Loucy (cell line): ENCODE measurements at regions not wholly inside any gene's neighbourhood (a gene's known extent, or its start where the extent isn't known, plus 50 kb on each side); places are given as distances from the start of the nearest gene placed in this dataset.
A peak's percentile ranks its signal among the peaks of the same experiment; 100 is the strongest.

Source experiments
- H2AFZ ChIP-seq: fragments of 200-600 bp; sonication (generic); 2 replicates; pipeline ENCODE4 v1.6.0; 2016; ENCODE audit warnings: antibody characterized with exemption, mild to moderate bottlenecking, low read length, moderate library complexity
- H3F3A ChIP-seq: fragments of 200-600 bp; 2 replicates; pipeline ENCODE4 v1.6.0; 2016; ENCODE audit warnings: antibody characterized with exemption, low read depth, mild to moderate bottlenecking
- H3K27me3 ChIP-seq: fragments of 200-600 bp; sonication (generic); 2 replicates; pipeline ENCODE4 v1.6.1; 2014; ENCODE audit warnings: low read length, mild to moderate bottlenecking; ENCODE audit not compliant: insufficient read depth, poor library complexity, severe bottlenecking
- H3K36me3 ChIP-seq: fragments of 200-600 bp; sonication (generic); 2 replicates; pipeline ENCODE4 v1.6.1; 2016; ENCODE audit warnings: low read length; ENCODE audit not compliant: insufficient read depth
- H3K4me1 ChIP-seq: fragments of 200-600 bp; sonication (generic); 2 replicates; pipeline ENCODE4 v1.5.1; 2014; ENCODE audit warnings: low read length, mild to moderate bottlenecking; ENCODE audit not compliant: insufficient read depth, poor library complexity, severe bottlenecking
- H3K4me2 ChIP-seq: fragments of 200-600 bp; sonication (generic); 2 replicates; pipeline ENCODE4 v1.6.0; 2014; ENCODE audit warnings: antibody characterized with exemption, low read length, low read depth, mild to moderate bottlenecking; ENCODE audit not compliant: poor library complexity, severe bottlenecking
- H3K4me3 ChIP-seq: fragments of 200-600 bp; sonication (generic); 2 replicates; pipeline ENCODE4 v1.5.1; 2014; ENCODE audit warnings: low read length, mild to moderate bottlenecking, mixed read lengths; ENCODE audit not compliant: poor library complexity, severe bottlenecking
- H3K79me2 ChIP-seq: fragments of 200-600 bp; sonication (generic); 2 replicates; pipeline ENCODE4 v1.6.1; 2014; ENCODE audit warnings: low read length; ENCODE audit not compliant: insufficient read depth
- H3K9ac ChIP-seq: fragments of 200-600 bp; sonication (generic); 2 replicates; pipeline ENCODE4 v1.6.0; 2014; ENCODE audit warnings: mild to moderate bottlenecking, low read depth, low read length, moderate library complexity; ENCODE audit not compliant: poor library complexity, severe bottlenecking
- H3K9me2 ChIP-seq: fragments of 200-600 bp; sonication (generic); replicated peaks from 2 replicates; pipeline ENCODE4 v1.6.1; 2016; ENCODE audit warnings: low read depth, low read length, mixed read lengths
- H3K9me3 ChIP-seq: fragments of 200-600 bp; sonication (generic); 2 replicates; pipeline ENCODE4 v1.6.1; 2014; ENCODE audit warnings: mild to moderate bottlenecking, antibody characterized with exemption, low read length, low read depth; ENCODE audit not compliant: insufficient read depth
- H4K20me1 ChIP-seq: fragments of 200-600 bp; sonication (generic); 2 replicates; pipeline ENCODE4 v1.6.0; 2014; ENCODE audit warnings: antibody characterized with exemption, low read length, mild to moderate bottlenecking; ENCODE audit not compliant: insufficient read depth, poor library complexity, severe bottlenecking
- EZH2phosphoT487 ChIP-seq: fragments of 200-600 bp; IDR thresholded peaks from 2 replicates; pipeline ENCODE4 v1.6.1; 2018; ENCODE audit warnings: antibody characterized with exemption, mild to moderate bottlenecking, moderate library complexity, borderline replicate concordance
- TF ChIP-seq, protein P1 (sequence below): fragments of 200-600 bp; sonication (generic); conservative IDR thresholded peaks from 2 replicates; pipeline ENCODE4 v1.5.1; 2014; ENCODE audit warnings: mild to moderate bottlenecking, antibody characterized with exemption, low read length

DNA sequence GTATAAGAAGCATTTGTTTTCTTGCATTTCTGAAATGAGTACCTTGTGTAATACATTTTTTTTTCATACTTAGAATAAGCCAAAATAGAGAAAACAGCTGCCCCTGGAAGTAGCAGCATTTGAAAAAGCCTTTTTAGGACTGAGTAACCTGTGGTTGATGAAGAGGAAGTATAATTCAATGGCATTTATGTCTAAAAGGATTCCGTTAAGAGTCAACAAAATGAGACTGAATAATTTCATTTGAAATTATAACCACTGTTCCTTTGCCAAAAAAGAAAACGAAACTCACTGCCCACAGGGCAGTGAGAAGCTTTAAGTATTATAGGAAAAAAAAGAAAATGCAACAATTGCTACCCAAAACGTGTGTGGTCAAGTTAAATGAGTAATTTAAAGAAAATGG, 705.6 kb upstream of the PHF14 start:
- TF ChIP-seq, protein P1, sequence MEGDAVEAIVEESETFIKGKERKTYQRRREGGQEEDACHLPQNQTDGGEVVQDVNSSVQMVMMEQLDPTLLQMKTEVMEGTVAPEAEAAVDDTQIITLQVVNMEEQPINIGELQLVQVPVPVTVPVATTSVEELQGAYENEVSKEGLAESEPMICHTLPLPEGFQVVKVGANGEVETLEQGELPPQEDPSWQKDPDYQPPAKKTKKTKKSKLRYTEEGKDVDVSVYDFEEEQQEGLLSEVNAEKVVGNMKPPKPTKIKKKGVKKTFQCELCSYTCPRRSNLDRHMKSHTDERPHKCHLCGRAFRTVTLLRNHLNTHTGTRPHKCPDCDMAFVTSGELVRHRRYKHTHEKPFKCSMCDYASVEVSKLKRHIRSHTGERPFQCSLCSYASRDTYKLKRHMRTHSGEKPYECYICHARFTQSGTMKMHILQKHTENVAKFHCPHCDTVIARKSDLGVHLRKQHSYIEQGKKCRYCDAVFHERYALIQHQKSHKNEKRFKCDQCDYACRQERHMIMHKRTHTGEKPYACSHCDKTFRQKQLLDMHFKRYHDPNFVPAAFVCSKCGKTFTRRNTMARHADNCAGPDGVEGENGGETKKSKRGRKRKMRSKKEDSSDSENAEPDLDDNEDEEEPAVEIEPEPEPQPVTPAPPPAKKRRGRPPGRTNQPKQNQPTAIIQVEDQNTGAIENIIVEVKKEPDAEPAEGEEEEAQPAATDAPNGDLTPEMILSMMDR = no peak
- TF ChIP-seq EZH2phosphoT487 = no peak
- Histone ChIP-seq H4K20me1 (no peaks in the 10 kb centered on the region), H3K9me2 (no peaks in the 10 kb centered on the region), H3K9me3 (no peaks in the 10 kb centered on the region), H3K4me3 (peak overlapping the region; percentile 59), H3K36me3 (no peaks in the 10 kb centered on the region), H2AFZ (peak overlapping the region; percentile 65), H3K9ac (peak overlapping the region; percentile 27), H3K27me3 (no peaks in the 10 kb centered on the region), H3K4me2 (peak overlapping the region; percentile 64), H3F3A (no peaks in the 10 kb centered on the region), H3K79me2 (no peaks in the 10 kb centered on the region), H3K4me1 (peaks cover 12% of the 10 kb centered on the region)

DNA sequence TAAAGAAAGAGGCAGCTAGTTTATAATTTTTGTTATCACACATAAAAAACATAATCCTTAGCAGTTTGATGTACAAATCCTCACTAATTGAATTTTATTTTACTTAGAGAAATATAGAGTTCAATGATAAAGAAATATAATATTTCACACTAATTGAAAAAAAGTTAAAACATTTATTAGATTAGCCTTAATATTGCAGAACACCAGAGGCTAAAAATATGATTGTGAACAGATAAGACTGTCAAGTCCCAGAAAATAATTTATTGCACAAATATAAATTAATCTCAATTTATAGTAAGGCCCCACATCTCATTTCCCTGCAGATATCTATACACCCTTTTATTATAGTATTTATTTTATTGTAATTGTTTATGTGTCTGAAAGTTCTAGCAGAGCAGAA, 690.8 kb upstream of the PHF14 start:
- Histone ChIP-seq H3K9me3 (no peaks in the 10 kb centered on the region), H3K36me3 (no peaks in the 10 kb centered on the region), H3K27me3 (no peaks in the 10 kb centered on the region), H3K9me2 (no peaks in the 10 kb centered on the region), H3F3A (no peaks in the 10 kb centered on the region), H3K79me2 (no peaks in the 10 kb centered on the region), H4K20me1 (no peaks in the 10 kb centered on the region), H3K4me3 (no peak overlapping the region), H3K9ac (no peak overlapping the region), H3K4me1 (no peaks in the 10 kb centered on the region), H3K4me2 (no peak overlapping the region), H2AFZ (no peak overlapping the region)
- TF ChIP-seq EZH2phosphoT487 = no peak
- TF ChIP-seq, protein P1 = no peak

DNA sequence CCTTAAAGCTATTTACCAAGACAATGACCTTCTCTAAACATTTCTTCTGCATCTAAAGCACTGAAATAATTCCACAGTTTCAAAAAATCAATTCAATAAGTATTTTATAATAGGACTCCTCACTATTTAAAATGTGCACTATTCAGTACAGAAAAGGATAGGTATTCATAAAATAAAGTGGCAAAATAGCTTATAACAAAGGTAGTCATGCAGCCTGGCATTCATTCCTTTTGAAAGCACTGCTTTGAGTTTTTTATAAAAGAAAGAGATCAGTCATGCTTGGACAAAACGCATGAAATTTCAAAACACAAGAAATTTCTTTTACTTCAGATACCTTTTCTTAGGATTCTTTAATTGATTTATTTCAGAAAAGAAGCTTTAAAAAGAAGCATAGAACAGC, 689.7 kb upstream of the PHF14 start:
- Histone ChIP-seq H3K9me2 (no peaks in the 10 kb centered on the region), H3K27me3 (no peaks in the 10 kb centered on the region), H4K20me1 (no peaks in the 10 kb centered on the region), H2AFZ (no peak overlapping the region), H3F3A (no peaks in the 10 kb centered on the region), H3K4me2 (no peak overlapping the region), H3K9ac (no peak overlapping the region), H3K4me1 (no peaks in the 10 kb centered on the region), H3K9me3 (no peaks in the 10 kb centered on the region), H3K4me3 (no peak overlapping the region), H3K79me2 (no peaks in the 10 kb centered on the region), H3K36me3 (no peaks in the 10 kb centered on the region)
- TF ChIP-seq, protein P1 = no peak
- no peak for TF ChIP-seq EZH2phosphoT487
